ENCODE measurements at regions not wholly inside any gene's neighbourhood (a gene's known extent, or its start where the extent isn't known, plus 50 kb on each side); places are given as distances from the start of the nearest gene placed in this dataset.

GRCh38 chr20:6253396-6253795, 130.6 kb upstream of the FERMT1 start:
- H3K4me3 ChIP-seq (ENCODE audit: low read depth, low read length), result no peak overlapping the region
- H3K27ac ChIP-seq (ENCODE audit: extremely low read depth, low read depth, low read length), result no peak overlapping the region
- ChIA-PET CTCF (interaction anchor here (0.6 kb wide), 2 partner anchors 26 to 567 kb away, joined by 3 read pairs; no protein-coding TSS in a partner anchor), POLR2A (no interaction called here)
- no peaks in the 10 kb centered on the region for H3K36me3 ChIP-seq (ENCODE audit: control insufficient read depth in 2 of 2, insufficient read depth in 1 of 2, low read length in 2 of 2)
- no peaks in the 10 kb centered on the region for H3K4me1 ChIP-seq (ENCODE audit: control insufficient read depth, insufficient read depth, low read length)
- H3K9me3 ChIP-seq (ENCODE audit: control insufficient read depth, insufficient read depth, low read depth, low read length), result no peaks in the 10 kb centered on the region
- TF ChIP-seq BCL11B (tag by site-specific recombination; IDR thresholded peaks at IDR 0.05; ENCODE audit: low read depth) (no peak), ZNF148 (tag by site-specific recombination; IDR thresholded peaks at IDR 0.05; ENCODE audit: borderline replicate concordance) (no peak), ZNF677 (tag by site-specific recombination; IDR thresholded peaks at IDR 0.05) (no peak), ZNF580 (tag by site-specific recombination; IDR thresholded peaks at IDR 0.05) (no peak), GLIS2 (tag by site-specific recombination; IDR thresholded peaks at IDR 0.05) (no peak), ZNF18 (tag by site-specific recombination; IDR thresholded peaks at IDR 0.05) (no peak), HOXD13 (CRISPR knock-in tag; IDR thresholded peaks at IDR 0.05; ENCODE audit: borderline replicate concordance) (no peak), GLI4 (tag by site-specific recombination; IDR thresholded peaks at IDR 0.05) (no peak), ZNF488 (tag by site-specific recombination; IDR thresholded peaks at IDR 0.05) (no peak), ZNF585B (tag by site-specific recombination; IDR thresholded peaks at IDR 0.05) (no peak), ZNF169 (tag by site-specific recombination; IDR thresholded peaks at IDR 0.05) (no peak), GFI1B (tag by site-specific recombination; IDR thresholded peaks at IDR 0.05) (no peak), ZNF521 (tag by site-specific recombination; IDR thresholded peaks at IDR 0.05) (no peak), ZNF658 (tag by site-specific recombination; IDR thresholded peaks at IDR 0.05) (no peak), ZSCAN30 (tag by site-specific recombination; IDR thresholded peaks at IDR 0.05) (no peak), ZNF26 (tag by site-specific recombination; IDR thresholded peaks at IDR 0.05) (no peak), ZNF140 (tag by site-specific recombination; IDR thresholded peaks at IDR 0.05) (no peak)

GRCh38 chr20:6245436-6245835, 122.6 kb upstream of the FERMT1 start:
- POLR2A ChIA-PET, result no interaction called here

More at GRCh38 chr20:6245436-6245835, 122.6 kb upstream of the FERMT1 start:
- CTCF ChIA-PET, result interaction anchor here (0.6 kb wide), 1 partner anchor 10 kb away, joined by 3 read pairs; no protein-coding TSS in a partner anchor
- TF ChIP-seq ZNF558 (tag by site-specific recombination; IDR thresholded peaks at IDR 0.05) (no peak), HIC1 (tag by site-specific recombination; IDR thresholded peaks at IDR 0.05) (no peak), ZNF404 (tag by site-specific recombination; IDR thresholded peaks at IDR 0.05) (no peak), KLF1 (tag by site-specific recombination; IDR thresholded peaks at IDR 0.05) (no peak), ZNF426 (tag by site-specific recombination; IDR thresholded peaks at IDR 0.05) (no peak), GLI4 (tag by site-specific recombination; IDR thresholded peaks at IDR 0.05) (no peak)
- no peak overlapping the region for H3K27ac ChIP-seq (ENCODE audit: extremely low read depth, low read depth, low read length)
- H3K4me1 ChIP-seq (ENCODE audit: control insufficient read depth, insufficient read depth, low read length), result no peaks in the 10 kb centered on the region
- no peak overlapping the region for H3K4me3 ChIP-seq (ENCODE audit: low read depth, low read length)
- no peaks in the 10 kb centered on the region for H3K9me3 ChIP-seq (ENCODE audit: control insufficient read depth, insufficient read depth, low read depth, low read length)
- H3K36me3 ChIP-seq (ENCODE audit: control insufficient read depth in 2 of 2, insufficient read depth in 1 of 2, low read length in 2 of 2), result no peaks in the 10 kb centered on the region
